RPMI8226 (cell line): ENCODE measurements at regions not wholly inside any gene's neighbourhood (a gene's known extent, or its start where the extent isn't known, plus 50 kb on each side); places are given as distances from the start of the nearest gene placed in this dataset.

ENCODE experiments used
- DNase-seq: peaks from one replicate; pipeline ENCODE4 v3.0.0-alpha.2; 2015

DNA sequence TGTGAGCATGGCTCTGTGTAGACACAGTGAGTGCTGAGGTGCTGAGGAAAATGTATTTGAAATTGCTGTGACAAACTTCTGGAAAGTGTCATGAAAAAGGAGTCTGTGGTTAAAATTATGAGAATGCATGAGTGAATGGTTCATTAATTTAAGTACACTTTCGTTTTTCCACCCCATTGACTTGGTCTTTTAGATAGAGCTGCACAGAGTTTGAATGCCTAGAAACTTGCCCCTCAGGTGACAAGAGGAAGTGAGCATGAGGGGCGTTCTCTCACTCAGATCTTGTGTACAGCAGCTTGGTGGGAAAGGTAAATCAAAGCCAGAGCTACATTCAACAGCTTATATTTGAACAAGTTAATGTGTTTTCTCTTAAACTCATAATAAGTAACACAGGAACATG, 296.8 kb downstream of the WDR72 start:
- no peak for DNase-seq

DNA sequence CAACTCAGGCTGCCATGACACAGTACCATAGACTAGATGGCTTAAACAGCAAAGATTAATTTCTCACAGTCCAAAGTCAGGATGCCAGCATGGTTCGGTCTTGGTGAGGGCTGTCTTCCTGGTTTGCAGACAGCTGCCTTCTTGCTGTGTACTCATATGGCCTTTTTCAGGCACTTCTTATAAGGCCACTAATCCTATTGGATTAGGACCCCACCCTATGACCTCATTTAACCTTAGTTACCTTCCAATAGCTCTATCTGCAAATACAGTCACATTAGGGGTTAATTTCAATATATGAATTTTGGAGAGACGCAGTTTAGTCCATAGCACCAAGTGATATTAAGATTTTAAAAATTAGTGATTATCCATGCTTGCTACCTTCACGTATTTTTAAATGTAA, 297.8 kb downstream of the WDR72 start:
- no peak for DNase-seq

DNA sequence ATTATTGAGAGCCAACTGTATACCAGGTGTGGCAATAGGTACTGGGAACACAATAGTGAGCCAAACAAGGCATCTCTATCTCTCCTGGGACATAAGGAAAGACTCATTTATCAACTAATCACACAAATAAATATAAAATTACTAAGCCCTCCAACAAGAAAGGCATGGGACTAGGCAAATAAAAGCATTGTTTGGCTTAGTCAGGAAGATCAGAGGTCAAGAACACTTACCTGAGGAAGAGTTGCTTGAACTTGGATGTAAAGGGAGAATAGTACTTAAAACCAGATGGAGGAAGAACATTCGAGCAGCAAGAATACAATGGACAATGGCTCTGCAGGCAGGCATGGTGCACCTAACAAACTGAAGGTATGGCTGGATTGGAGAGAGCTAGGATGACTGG, 300.7 kb downstream of the WDR72 start:
- DNase-seq, result no peak

DNA sequence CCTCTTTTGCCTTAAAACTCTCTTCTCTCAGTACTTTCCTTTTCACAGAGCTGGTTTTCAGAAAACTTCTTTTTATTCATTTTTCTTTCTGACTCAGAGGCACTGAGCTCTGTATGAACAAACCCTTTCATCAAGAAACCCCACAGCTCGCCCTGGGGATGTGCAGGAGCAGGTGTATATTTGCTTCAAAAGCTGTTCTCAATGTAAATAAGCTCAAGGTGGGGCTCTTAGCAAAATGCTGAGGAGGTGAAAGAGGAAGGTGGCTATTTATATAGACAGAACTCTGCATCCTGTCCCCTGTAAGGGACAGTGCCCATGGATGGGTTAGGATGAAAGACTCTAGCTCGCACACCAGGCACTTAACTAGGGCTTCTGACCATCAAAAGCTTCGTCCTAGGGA, 302.0 kb downstream of the WDR72 start:
- peak; percentile 93 for DNase-seq

DNA sequence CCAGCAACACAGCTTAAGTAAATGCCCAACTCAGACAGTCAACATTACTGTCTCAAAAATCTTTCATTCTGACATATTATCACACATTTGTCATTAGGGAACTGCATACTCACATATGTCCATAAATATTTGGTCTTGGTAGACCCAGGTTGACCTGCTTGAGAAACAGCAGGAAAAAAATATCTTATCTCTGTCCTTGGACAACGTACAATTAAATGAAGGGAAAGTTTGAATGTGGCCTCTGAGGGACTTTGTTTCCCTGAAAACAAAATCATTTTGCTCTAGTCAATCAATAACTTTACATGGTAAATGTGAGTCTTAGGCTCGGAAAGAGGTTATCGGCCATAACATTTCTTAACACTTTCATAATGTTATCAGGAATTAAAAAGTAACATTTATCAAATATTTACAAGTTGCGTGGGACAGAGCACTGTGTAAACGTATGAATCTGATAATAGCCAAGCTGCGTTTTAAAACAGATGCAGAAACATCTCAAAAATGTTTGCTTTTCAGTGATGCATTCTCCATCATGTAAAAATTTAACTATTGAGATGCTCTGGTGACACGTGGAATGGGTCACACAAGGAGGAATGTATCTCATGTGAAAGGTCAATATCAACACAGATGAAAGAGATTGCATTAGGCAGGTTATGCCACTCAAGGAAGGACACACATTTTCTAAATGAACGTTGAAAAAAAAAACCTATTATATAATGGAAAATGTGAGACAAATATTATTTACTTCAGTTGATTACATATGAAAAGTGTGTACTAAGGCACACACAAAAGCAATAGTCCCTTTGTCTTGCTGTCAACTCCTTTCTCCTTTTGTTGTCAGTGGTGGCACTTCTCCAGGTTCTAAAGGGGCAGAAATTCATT, 304.4 kb downstream of the WDR72 start:
- DNase-seq, result no peak

DNA sequence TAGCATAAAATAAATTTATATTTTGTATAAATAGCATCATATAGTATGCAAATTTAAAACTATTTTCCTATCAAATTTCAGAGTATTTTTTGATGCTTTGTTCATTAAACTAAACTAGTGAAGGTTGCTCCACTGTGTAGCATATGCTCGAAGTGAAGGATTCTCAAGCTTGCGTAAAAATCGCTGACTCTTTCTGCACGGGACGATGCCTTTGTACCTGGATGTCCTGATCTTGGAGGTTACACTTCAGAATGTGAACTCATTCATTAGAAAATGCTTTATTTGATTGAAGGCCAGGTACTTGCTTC, 305.0 kb downstream of the WDR72 start:
- no peak for DNase-seq

DNA sequence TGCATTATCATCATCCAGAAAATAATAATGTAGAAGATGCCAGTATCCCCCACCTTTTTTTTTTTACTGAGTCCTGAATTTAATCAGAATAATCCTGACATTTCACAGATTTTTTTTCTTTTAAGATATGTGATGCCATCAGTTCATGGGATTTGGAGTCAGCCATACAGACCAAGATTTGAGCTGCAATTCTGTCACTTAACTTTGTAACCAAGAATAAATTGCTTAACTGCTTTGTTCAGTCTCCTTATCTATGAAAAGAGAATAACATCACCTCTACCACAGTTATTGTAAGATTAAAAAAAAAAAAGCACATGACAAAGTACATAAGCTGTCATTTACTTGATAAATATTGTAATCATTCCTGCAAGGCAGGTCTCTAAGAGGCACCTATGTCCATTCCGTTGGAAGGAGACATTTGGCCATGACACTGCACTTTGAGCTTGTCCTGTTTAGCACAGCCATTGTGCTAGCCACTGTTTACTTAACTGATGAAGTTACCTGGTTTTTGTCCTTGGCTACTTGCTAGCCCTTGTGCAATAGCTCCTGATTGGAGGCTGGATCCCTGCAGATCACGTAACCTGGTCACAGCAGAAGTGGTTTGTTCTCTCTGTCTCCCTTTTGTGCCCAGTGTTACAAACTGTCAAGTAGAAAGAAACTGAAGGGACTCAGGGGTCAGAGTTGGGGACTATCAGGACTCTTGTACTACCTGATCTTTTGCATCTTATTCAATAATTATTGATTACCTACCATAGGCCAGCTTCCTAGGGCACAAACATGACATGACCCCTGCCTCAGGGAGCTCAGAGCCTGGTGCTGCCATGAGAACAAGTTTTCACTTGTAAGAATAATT, 306.0 kb downstream of the WDR72 start:
- no peak for DNase-seq

DNA sequence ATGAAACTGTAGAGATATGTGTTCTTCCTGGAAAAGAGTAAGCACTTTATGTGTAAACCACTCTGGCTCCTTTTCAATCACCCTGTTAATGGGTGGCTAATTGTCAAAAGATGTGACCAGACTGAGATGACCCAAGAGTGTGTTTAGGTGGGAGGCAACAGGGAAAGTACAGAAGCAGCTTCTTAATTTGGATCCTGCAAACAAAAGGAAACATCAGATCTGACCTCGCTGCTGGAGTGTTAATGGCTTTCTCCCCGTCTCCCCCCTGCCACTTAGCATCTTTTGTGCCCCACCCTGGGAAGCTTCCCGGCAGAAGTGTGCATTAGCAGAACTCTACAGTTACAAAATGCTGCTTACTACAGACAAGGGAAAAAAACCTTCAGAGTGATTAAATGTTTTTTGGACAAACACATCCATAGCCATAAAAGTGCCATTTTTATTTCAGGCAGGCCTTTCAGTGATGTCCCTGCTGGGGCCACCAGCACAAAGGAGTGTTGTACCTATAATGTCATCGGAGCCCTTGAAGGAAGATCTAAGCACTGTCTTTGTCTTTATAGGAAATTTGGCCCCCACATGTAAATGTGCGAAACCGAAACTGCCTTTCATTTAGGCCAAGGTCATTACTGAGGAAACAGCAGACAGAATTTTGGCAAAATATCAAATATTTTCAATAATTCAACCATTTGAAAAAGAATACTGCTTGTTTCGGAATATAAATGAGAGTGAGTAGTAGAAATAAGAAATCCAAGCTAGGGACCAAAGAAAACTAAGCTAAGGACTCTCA, 311.0 kb downstream of the WDR72 start:
- peak; percentile 88 for DNase-seq

DNA sequence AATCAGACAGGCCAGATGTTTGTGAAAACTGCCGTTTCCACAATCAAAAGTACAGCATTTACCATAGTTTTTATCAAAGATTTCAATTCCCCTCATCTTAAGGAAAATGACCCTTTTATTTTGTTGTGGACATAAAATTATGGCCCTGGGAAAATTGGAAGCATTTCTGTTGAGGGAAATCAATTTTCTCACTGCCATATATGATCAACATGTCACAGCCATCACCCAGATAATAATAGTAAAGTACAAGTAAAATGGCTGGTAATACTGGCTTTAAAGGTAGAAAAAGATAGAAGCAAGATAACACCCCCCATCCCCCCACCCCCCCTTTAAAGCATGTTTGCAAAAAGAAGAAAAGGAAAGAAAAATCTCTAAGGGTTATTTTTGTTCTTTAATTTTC, 311.7 kb downstream of the WDR72 start:
- no peak for DNase-seq

DNA sequence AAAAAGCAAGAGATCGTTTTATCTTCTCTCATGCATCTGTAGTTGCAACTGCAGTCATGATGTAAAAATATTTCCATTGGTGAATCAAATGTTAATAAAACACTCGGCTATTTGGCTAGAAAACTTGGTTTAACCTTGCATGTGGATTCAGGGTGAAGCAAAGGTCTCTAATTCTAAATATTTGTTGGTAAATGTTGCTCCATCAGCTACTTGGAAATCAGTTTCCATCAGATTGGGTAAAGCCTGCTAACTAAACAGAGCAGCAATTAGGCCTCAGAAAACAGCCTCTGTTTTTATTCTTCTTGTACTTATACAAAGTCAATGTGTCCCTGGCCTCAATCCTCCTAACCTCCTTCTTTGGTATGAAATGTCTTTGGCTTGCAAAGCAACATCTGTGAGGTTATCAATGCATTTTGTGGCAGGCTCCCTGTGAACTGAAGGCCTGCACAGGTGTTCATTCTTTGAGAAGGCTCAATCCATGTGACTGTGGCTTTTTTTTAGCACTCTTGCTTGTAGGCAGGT, 312.3 kb downstream of the WDR72 start:
- peak; percentile 87 for DNase-seq

DNA sequence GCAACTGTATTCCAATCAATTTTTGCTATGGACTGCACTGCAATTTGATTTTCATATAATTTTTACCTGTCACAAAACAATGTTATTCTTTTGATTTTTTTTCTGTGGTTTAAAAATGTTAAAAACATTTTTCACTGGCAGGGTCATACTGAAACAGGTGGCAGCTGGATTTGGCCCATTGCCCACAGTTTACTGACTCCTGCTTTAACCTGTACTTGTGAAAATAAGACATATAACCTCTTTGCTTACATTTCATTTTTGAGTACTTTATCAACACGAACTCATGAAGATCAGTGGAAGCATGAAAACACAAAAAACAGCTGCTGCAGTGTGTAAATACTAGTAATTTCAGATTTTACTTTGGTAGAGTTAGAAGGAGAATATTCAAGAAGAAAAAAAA, 313.1 kb downstream of the WDR72 start:
- peak; percentile 95 for DNase-seq

DNA sequence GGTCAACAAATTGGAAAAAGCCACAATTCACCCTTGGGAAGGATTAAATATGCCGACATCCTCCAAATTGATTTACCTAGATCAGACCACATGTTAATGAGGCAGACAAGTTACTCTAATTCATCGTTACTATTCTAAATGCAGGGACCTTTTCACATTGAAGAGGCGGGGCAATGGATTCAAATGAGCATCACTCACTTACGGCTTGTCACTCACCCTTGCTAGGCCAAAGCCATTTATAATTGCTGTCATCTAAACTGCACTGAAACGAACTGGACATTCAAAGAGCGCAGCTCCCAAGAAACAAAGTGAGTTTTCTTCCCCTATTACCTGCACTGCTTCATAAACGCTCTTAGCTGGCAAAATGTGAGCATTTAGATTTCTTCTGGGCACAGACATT, 313.9 kb downstream of the WDR72 start:
- no peak for DNase-seq

DNA sequence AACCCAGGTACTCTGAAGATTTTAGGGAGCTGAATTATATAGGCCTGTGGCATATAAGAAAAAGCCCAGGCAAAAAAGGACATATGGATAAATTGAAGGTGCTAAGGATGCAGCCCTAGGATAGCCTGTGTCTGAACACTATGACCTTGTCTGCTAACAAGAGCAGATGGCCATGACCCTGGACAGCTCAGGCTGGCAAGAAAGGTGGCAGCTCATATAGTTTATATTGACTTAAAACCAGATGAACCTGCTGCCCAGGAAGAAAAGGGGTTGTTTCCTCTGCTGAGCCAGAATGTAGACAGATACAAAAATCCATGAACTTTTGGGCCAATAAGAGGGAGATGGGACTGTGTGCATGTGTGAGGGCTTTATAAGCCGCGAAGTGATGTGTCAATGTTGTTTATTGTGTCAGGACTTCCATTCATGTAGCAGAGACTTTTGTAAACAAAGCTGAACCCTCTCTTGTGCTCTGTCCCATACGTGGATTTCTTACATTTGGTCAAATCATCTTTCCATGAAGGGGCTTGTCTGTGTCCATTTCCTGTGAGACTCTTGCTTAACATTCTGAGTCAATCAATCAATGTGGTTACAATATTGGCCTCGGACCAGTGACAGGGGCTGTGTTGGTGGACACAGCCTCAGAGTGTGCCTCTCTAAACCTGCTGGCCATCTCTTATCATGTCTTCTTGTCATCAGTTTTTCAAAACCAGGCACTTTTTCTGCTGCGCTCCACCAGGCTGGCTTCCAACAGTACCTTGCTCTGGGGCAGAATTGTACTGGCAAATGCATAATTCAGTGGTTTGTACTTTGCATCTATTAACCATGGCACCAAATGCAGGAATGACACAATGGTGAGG, 321.2 kb downstream of the WDR72 start:
- no peak for DNase-seq

DNA sequence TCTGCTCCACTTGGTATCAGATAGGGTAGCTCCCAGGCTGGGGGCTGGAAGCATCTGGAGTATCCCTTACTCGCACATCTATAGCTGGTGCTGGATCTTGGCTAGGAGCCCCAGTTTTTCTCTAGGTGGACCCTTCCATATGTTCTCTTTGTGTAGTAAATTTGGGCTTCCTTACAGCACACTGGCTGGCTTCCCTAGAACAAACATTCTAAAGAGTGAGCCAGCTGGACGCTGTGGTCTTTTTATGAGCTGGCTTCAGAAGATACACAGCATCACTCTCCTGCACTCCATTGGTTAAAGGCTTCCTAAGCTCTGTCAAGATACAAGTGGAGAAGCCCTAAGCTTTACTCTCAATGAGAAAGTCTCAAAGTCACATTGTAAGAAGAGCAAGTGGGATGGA, 322.1 kb downstream of the WDR72 start:
- no peak for DNase-seq

DNA sequence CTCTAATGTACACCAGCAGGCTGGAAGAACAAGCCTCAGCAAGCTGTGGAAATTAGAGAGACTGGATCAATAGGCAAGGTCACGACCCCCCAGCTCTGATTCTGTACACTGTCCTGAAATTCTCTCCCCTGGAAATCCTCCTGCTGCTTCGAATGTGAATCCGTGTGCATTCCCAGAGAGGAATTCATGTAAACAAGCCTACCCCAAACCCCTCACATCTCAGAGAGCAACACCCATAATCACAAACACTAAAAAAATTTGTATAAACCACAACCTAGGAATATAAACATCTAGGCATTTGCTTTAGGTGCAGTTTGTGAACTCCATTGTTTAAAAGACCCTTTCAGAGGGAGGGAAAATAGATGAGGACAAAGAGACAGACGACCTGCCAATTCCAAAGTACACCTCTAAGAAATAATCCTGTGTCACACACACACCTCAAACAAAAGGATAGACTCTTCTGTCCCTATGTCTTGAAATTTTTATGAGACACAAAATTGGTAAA, 325.2 kb downstream of the WDR72 start:
- DNase-seq, result no peak

DNA sequence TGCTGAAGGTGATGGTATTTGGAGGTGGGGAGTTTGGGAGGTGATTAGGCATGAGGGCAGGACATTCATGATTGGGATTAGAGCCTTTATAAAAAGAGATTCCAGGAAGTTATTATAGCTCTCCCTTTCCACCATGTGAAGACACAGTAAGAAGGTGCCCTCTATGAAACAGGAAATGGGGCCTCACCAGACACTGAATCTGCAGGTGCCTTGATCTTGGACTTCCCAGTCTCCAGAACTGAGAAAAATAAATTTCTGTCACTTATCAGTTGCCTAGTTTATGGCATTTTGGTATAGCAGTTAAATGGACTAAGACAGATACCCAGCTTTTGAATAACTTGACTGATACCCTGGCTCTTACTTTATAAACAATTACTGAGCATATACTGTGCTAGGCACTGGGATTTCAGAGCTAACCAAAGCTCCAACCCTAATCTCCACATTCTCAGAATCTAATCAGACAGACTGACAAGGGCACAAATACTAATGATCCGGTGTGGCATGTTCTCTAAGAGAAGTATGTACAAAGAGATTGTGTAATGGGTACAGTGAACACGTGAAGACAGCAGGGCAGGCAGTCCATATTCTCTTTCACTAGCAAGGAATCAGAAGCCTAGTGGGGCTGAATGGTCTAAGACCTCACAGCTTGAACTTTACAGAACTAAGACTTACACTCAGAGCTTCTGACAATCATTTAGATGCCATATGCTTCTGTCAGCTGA, 343.1 kb downstream of the WDR72 start:
- no peak for DNase-seq

DNA sequence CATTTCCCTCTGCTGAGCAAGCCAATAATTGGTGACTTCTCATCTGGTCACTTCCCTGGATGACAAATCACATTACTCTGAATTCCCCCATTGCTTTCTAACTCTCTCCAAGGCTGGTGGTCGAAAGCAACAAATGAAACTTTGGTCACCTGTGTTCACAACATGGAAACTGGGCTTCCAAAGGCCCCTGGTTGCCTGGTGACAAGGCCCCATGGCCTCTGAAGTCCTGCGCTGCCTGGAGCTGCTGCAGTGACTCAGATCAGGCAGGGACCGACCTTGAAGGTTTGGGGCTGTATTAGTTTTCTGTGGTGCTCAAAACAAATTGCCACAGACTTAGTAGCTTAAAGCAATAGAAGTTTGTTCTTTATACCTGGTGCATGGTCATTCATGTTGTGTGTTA, 345.3 kb downstream of the WDR72 start:
- DNase-seq, result no peak

DNA sequence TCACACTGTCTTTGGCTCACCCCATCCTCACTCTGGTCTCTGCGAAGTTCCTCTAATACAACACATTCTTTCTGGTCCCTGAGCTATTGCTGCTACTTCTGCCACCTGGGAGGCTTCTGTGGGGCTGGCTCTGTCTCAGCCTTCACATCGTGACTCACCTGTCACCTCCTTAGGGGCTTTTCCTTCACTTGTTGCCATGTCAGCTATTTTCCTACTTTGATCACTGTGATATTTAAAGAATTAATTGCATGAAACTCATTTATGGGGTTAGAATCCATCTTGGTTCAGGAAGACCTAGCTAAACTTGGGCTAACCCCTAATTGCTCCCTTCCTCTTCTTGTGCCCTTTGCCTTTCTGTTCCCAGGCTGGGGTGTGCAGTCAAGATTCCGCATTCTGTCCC, 346.9 kb downstream of the WDR72 start:
- DNase-seq, result peak; percentile 37

DNA sequence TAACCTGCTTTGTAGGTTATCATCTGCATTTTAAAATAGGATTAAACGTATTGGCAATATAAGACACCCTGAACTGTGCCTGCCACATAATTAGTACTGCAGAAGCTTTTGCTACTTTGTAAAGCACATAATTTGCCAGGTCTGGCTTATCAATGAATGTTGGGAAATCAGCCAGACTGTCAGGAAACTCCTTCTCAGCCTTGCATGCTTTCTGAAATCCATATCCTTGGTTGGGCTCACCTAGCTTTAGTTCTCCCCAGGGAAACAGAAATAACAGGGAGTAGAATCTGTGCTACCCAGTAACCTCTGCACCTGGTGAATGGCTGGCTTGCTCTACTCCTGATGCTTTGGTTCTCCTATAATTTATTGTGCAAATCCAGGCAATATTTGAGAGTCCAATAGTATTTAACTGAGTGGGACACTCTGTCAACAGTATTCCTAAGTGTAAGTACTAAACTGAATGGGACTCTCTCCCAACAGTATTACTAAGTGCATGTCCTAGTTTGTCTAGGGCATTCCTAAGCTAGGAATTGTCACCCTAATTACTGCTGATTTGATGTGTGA, 354.5 kb downstream of the WDR72 start:
- no peak for DNase-seq

DNA sequence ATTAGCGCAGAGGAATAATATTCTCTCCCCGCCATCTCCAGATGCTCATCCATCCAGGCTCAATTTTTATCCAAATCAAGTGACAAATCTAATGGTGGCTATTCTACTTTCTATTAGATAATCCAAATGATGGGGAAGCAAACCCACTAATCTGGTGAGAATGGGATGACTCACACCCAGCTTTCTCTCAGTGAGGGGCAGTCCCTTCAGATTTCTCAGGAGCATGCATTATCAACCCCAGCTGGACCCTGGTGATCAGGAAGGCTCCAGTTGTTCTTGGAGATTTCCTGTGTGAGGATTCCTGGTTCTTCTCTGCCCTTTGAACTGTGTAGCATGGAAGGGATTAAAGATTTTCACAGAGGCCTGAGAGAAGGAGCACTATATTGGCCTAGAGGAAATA, 358.0 kb downstream of the WDR72 start:
- no peak for DNase-seq

DNA sequence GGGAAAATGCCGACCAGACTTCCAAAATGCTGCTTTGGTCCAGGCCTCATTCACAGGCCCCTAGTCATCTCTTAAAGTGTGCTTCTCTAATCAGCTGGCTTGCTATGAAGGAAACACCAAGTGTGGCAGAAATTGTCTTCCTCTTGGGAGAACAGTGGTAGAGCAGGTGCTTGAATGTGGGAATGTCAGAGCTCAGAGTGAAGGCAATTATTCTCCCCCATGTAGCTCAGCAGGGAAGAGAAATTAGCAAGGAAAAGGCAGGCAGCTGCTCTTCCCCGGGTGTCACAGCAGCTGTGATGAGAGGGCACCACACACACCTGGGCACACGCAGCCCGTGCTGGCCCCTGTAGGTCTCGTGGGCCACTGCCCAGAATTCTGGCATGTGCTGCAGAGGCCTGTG, 358.5 kb downstream of the WDR72 start:
- DNase-seq, result no peak
